SH-SY5Y (cell line): ENCODE measurements at regions not wholly inside any gene's neighbourhood (a gene's known extent, or its start where the extent isn't known, plus 50 kb on each side); places are given as distances from the start of the nearest gene placed in this dataset.

Source experiments
- GATA2 ChIP-seq: IDR thresholded peaks from 2 replicates; pipeline ENCODE4 v1.6.1; 2011; ENCODE audit warnings: mild to moderate bottlenecking, low read depth, low read length
- GATA3 ChIP-seq: IDR thresholded peaks from 2 replicates; pipeline ENCODE4 v1.6.1; 2011; ENCODE audit warnings: low read depth, mild to moderate bottlenecking, low read length, moderate library complexity

- no peak for TF ChIP-seq GATA2
- no peak for TF ChIP-seq GATA3
Measured at GRCh38 chr17:30594223-30594952, 117.2 kb downstream of the GOSR1 start.

GRCh38 chr17:30590081-30590733, 113.0 kb downstream of the GOSR1 start:
- TF ChIP-seq GATA2, result no peak
- no peak for TF ChIP-seq GATA3

- no peak for TF ChIP-seq GATA3
- TF ChIP-seq GATA2, result no peak
Measured at GRCh38 chr17:30589431-30589830, 112.2 kb downstream of the GOSR1 start.

GRCh38 chr17:30588798-30589247, 111.6 kb downstream of the GOSR1 start:
- TF ChIP-seq GATA3, result no peak
- no peak for TF ChIP-seq GATA2

GRCh38 chr17:30586818-30587595, 109.8 kb downstream of the GOSR1 start:
- no peak for TF ChIP-seq GATA3
- TF ChIP-seq GATA2, result no peak

- TF ChIP-seq GATA3, result no peak
- no peak for TF ChIP-seq GATA2
Measured at GRCh38 chr17:30584810-30585209, 107.6 kb downstream of the GOSR1 start.

- TF ChIP-seq GATA2 (no peak), GATA3 (no peak)
Measured at GRCh38 chr17:30580916-30581315, 103.7 kb downstream of the GOSR1 start.

- TF ChIP-seq GATA2 (no peak), GATA3 (no peak)
Measured at GRCh38 chr17:30579610-30580315, 102.6 kb downstream of the GOSR1 start.
